Kidney capillary endothelial cell (primary cell): ENCODE measurements at regions not wholly inside any gene's neighbourhood (a gene's known extent, or its start where the extent isn't known, plus 50 kb on each side); places are given as distances from the start of the nearest gene placed in this dataset.
"Not testable (repeated sequence)": the region's sequence is repeated elsewhere in the genome, so short reads cannot be mapped to it uniquely, and the experiment has no call there.

Experiments used
- DNase-seq: peaks from one replicate; pipeline ENCODE4 v3.0.0-alpha.2; 2018; ENCODE audit warnings: low spot score

GRCh38 chr6:79392094-79392493 lies 145.1 kb downstream of the LCA5 start:
- DNase-seq, result no peak

- DNase-seq, result no peak
These were observed 145.8 kb downstream of the LCA5 start for GRCh38 chr6:79391480-79391879.

- no peak for DNase-seq
These were observed 151.3 kb downstream of the LCA5 start for GRCh38 chr6:79385893-79386292.

- DNase-seq, result peak; percentile 18
These were observed 150.9 kb upstream of the HMGN3 start for GRCh38 chr6:79385333-79385732.

- no peak for DNase-seq
These were observed 150.4 kb upstream of the HMGN3 start for GRCh38 chr6:79384845-79385244.

- DNase-seq, result no peak
These were observed 144.5 kb upstream of the HMGN3 start for GRCh38 chr6:79378957-79379356.

GRCh38 chr6:79377888-79378348 lies 143.4 kb upstream of the HMGN3 start:
- peak; percentile 0 for DNase-seq

- peak; percentile 2 for DNase-seq
These were observed 142.6 kb upstream of the HMGN3 start for GRCh38 chr6:79377047-79377446.

- no peak for DNase-seq
These were observed 141.3 kb upstream of the HMGN3 start for GRCh38 chr6:79375635-79376337.

- DNase-seq, result no peak
These were observed 139.8 kb upstream of the HMGN3 start for GRCh38 chr6:79374308-79374707.

GRCh38 chr6:79373880-79374279 lies 139.4 kb upstream of the HMGN3 start:
- no peak for DNase-seq

- no peak for DNase-seq
These were observed 138.8 kb upstream of the HMGN3 start for GRCh38 chr6:79373246-79373645.

GRCh38 chr6:79372757-79373156 lies 138.3 kb upstream of the HMGN3 start:
- DNase-seq, result no peak

- no peak for DNase-seq
These were observed 134.5 kb upstream of the HMGN3 start for GRCh38 chr6:79369026-79369425.

- not testable (repeated sequence) for DNase-seq
These were observed 129.0 kb upstream of the HMGN3 start for GRCh38 chr6:79363441-79363840.

GRCh38 chr6:79361074-79361473 lies 126.6 kb upstream of the HMGN3 start:
- not testable (repeated sequence) for DNase-seq

GRCh38 chr6:79353226-79353625 lies 118.7 kb upstream of the HMGN3 start:
- DNase-seq, result no peak

- no peak for DNase-seq
These were observed 104.0 kb upstream of the HMGN3 start for GRCh38 chr6:79338493-79338892.

- no peak for DNase-seq
These were observed 100.7 kb upstream of the HMGN3 start for GRCh38 chr6:79335133-79335674.

GRCh38 chr6:79334674-79335073 lies 100.2 kb upstream of the HMGN3 start:
- no peak for DNase-seq

- DNase-seq, result no peak
These were observed 96.2 kb upstream of the HMGN3 start for GRCh38 chr6:79330704-79331103.

- DNase-seq, result no peak
These were observed 78.8 kb upstream of the HMGN3 start for GRCh38 chr6:79313254-79313653.

GRCh38 chr6:79307321-79308036 lies 73.0 kb upstream of the HMGN3 start:
- DNase-seq, result no peak
